ENCODE measurements at regions not wholly inside any gene's neighbourhood (a gene's known extent, or its start where the extent isn't known, plus 50 kb on each side); places are given as distances from the start of the nearest gene placed in this dataset.

- TF ChIP-seq SIN3A (IDR thresholded peaks at IDR 0.05; ENCODE audit: borderline replicate concordance, low read depth, low read length), result no peak
- TF ChIP-seq MAX (IDR thresholded peaks at IDR 0.05), result no peak
- TF ChIP-seq BCLAF1 (IDR thresholded peaks at IDR 0.05), result no peak
Measured at GRCh38 chr21:36640174-36640720, 58.7 kb upstream of the SIM2 start.

All from HepG2 (cell line).